ENCODE measurements at regions not wholly inside any gene's neighbourhood (a gene's known extent, or its start where the extent isn't known, plus 50 kb on each side); places are given as distances from the start of the nearest gene placed in this dataset.

DNA sequence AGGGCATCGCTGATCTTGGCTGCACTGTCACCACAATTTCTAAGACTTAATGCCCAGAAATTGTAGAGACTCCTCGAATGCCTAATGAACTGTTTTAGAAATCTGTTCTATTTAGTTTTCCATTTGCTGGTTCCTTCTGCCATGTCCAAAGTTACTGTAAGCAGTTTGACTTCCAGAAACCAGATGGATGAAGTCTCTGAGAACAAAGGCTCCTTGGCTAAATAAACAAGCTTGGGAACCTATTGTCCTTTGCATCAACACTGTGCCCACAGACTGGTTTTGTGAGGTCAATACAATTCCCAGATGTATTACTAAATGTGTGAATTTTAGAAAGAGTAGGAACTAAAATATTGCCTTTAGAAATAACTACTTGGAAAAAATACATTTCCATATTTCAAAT is 600.2 kb downstream of the NYAP2 start:
- Mint-ChIP-seq H3K27me3 (no peaks in the 10 kb centered on the region), H3K27ac (no peak overlapping the region), H3K4me3 (no peak overlapping the region), H3K36me3 (no peaks in the 10 kb centered on the region), H3K4me1 (no peaks in the 10 kb centered on the region), H3K9me3 (peaks cover 0 to 2% (median 0%) of the 10 kb centered on the region in 8 donors)
- Histone ChIP-seq H3K9me3 (ENCODE audit: control insufficient read depth in 1 of 2, low read length in 2 of 2) (no peaks in the 10 kb centered on the region), H3K27ac (ENCODE audit: low read depth, low read length) (no peak overlapping the region), H3K4me3 (ENCODE audit: low read length in 2 of 2) (no peak overlapping the region), H3K27me3 (ENCODE audit: insufficient read depth, low read length) (no peaks in the 10 kb centered on the region), H3K36me3 (ENCODE audit: insufficient read depth, low read length) (no peaks in the 10 kb centered on the region), H3K4me1 (ENCODE audit: insufficient read depth, low read length) (no peaks in the 10 kb centered on the region)
- POLR2A ChIA-PET (ENCODE audit: partially characterized antibody) = no interaction called here
- intact Hi-C loops (cut with micrococcal nuclease) = no loop called here
- CTCF ChIA-PET (ENCODE audit: partially characterized antibody) = no interaction called here
- DNase-seq = no peak

DNA sequence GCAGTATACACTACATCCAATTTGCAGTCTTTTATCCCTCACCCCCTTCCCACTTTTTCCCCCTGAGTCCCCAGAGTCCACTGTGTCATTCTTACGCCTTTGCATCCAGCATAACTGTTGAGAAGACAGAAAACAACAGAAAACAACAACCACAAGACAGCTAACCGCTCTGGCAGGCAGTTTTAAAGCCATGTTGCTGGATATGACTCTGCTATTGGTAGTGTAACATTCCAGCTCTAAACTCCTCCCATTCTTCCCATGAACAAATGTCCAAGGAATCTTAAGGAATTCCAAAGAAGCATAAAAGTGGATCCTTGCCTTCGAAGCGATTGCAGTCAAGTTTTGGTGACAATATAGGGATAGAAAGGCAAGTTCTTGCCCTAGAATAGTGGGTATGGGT is 599.1 kb downstream of the NYAP2 start:
- ChIA-PET CTCF (ENCODE audit: partially characterized antibody) (no interaction called here), POLR2A (ENCODE audit: partially characterized antibody) (no interaction called here)
- H3K27ac Mint-ChIP-seq = no peak overlapping the region
- no peaks in the 10 kb centered on the region for H3K27me3 ChIP-seq (ENCODE audit: insufficient read depth, low read length)
- no peak overlapping the region for H3K27ac ChIP-seq (ENCODE audit: low read depth, low read length)
- no peak for DNase-seq
- no peaks in the 10 kb centered on the region for H3K27me3 Mint-ChIP-seq
- H3K36me3 Mint-ChIP-seq = no peaks in the 10 kb centered on the region
- H3K4me3 Mint-ChIP-seq = no peak overlapping the region
- H3K9me3 ChIP-seq (ENCODE audit: control insufficient read depth in 1 of 2, low read length in 2 of 2) = no peaks in the 10 kb centered on the region
- H3K36me3 ChIP-seq (ENCODE audit: insufficient read depth, low read length) = no peaks in the 10 kb centered on the region
- H3K4me1 ChIP-seq (ENCODE audit: insufficient read depth, low read length) = no peaks in the 10 kb centered on the region
- H3K4me1 Mint-ChIP-seq = no peaks in the 10 kb centered on the region
- no peak overlapping the region for H3K4me3 ChIP-seq (ENCODE audit: low read length in 2 of 2)
- intact Hi-C loops (cut with micrococcal nuclease) = no loop called here
- H3K9me3 Mint-ChIP-seq = peaks cover 0 to 2% (median 0%) of the 10 kb centered on the region in 8 donors

- Mint-ChIP-seq H3K9me3 (peaks cover 0 to 2% (median 0%) of the 10 kb centered on the region in 8 donors), H3K4me3 (no peak overlapping the region), H3K4me1 (no peaks in the 10 kb centered on the region), H3K27me3 (no peaks in the 10 kb centered on the region), H3K27ac (no peak overlapping the region), H3K36me3 (no peaks in the 10 kb centered on the region)
- intact Hi-C loops (cut with micrococcal nuclease) = no loop called here
- H3K36me3 ChIP-seq (ENCODE audit: insufficient read depth, low read length) = no peaks in the 10 kb centered on the region
- no peaks in the 10 kb centered on the region for H3K9me3 ChIP-seq (ENCODE audit: control insufficient read depth in 1 of 2, low read length in 2 of 2)
- CTCF ChIA-PET (ENCODE audit: partially characterized antibody) = no interaction called here
- H3K4me3 ChIP-seq (ENCODE audit: low read length in 2 of 2) = no peak overlapping the region
- H3K27ac ChIP-seq (ENCODE audit: low read depth, low read length) = no peak overlapping the region
- POLR2A ChIA-PET (ENCODE audit: partially characterized antibody) = no interaction called here
- H3K27me3 ChIP-seq (ENCODE audit: insufficient read depth, low read length) = no peaks in the 10 kb centered on the region
- DNase-seq = no peak
- no peaks in the 10 kb centered on the region for H3K4me1 ChIP-seq (ENCODE audit: insufficient read depth, low read length)
These were observed 598.6 kb downstream of the NYAP2 start for GRCh38 chr2:225998116-225998515.

GRCh38 chr2:225996462-225996828 is 596.9 kb downstream of the NYAP2 start:
- ChIA-PET CTCF (ENCODE audit: partially characterized antibody) (no interaction called here), POLR2A (ENCODE audit: partially characterized antibody) (no interaction called here)
- Histone ChIP-seq H3K27ac (ENCODE audit: low read depth, low read length) (no peak overlapping the region), H3K27me3 (ENCODE audit: insufficient read depth, low read length) (no peaks in the 10 kb centered on the region), H3K4me1 (ENCODE audit: insufficient read depth, low read length) (no peaks in the 10 kb centered on the region), H3K36me3 (ENCODE audit: insufficient read depth, low read length) (no peaks in the 10 kb centered on the region), H3K9me3 (ENCODE audit: control insufficient read depth in 1 of 2, low read length in 2 of 2) (no peaks in the 10 kb centered on the region), H3K4me3 (ENCODE audit: low read length in 2 of 2) (no peak overlapping the region)
- no peak for DNase-seq
- intact Hi-C loops (cut with micrococcal nuclease) = no loop called here
- Mint-ChIP-seq H3K4me1 (no peaks in the 10 kb centered on the region), H3K27ac (no peak overlapping the region), H3K27me3 (peaks cover 0 to under 1% of the 10 kb centered on the region in 2 donors), H3K4me3 (no peak overlapping the region), H3K36me3 (no peaks in the 10 kb centered on the region), H3K9me3 (peaks cover 0 to 2% (median 0%) of the 10 kb centered on the region in 8 donors)

- H3K4me3 ChIP-seq (ENCODE audit: low read length in 2 of 2) = no peak overlapping the region
- H3K4me3 Mint-ChIP-seq = no peak overlapping the region
- no peaks in the 10 kb centered on the region for H3K36me3 Mint-ChIP-seq
- no peaks in the 10 kb centered on the region for H3K9me3 ChIP-seq (ENCODE audit: control insufficient read depth in 1 of 2, low read length in 2 of 2)
- no peaks in the 10 kb centered on the region for H3K36me3 ChIP-seq (ENCODE audit: insufficient read depth, low read length)
- peaks cover 0 to 2% (median 0%) of the 10 kb centered on the region in 8 donors for H3K9me3 Mint-ChIP-seq
- H3K27me3 Mint-ChIP-seq = peaks cover 0 to 2% of the 10 kb centered on the region in 2 donors
- intact Hi-C loops (cut with micrococcal nuclease) = no loop called here
- ChIA-PET POLR2A (ENCODE audit: partially characterized antibody) (no interaction called here), CTCF (ENCODE audit: partially characterized antibody) (no interaction called here)
- H3K27me3 ChIP-seq (ENCODE audit: insufficient read depth, low read length) = no peaks in the 10 kb centered on the region
- H3K27ac ChIP-seq (ENCODE audit: low read depth, low read length) = no peak overlapping the region
- no peak overlapping the region for H3K27ac Mint-ChIP-seq
- H3K4me1 Mint-ChIP-seq = no peaks in the 10 kb centered on the region
- DNase-seq = no peak
- H3K4me1 ChIP-seq (ENCODE audit: insufficient read depth, low read length) = no peaks in the 10 kb centered on the region
These were observed 596.4 kb downstream of the NYAP2 start for GRCh38 chr2:225995796-225996461.

GRCh38 chr2:225994748-225995405 is 595.4 kb downstream of the NYAP2 start:
- no peak overlapping the region for H3K4me3 ChIP-seq (ENCODE audit: low read length in 2 of 2)
- H3K27me3 ChIP-seq (ENCODE audit: insufficient read depth, low read length) = no peaks in the 10 kb centered on the region
- ChIA-PET POLR2A (ENCODE audit: partially characterized antibody) (no interaction called here), CTCF (ENCODE audit: partially characterized antibody) (interaction anchor here (1.0 kb wide), 1 partner anchor 15 kb away, joined by 4 read pairs; no protein-coding TSS in a partner anchor)
- no peak overlapping the region for H3K4me3 Mint-ChIP-seq
- no peak overlapping the region for H3K27ac Mint-ChIP-seq
- H3K4me1 Mint-ChIP-seq = no peaks in the 10 kb centered on the region
- no peaks in the 10 kb centered on the region for H3K9me3 ChIP-seq (ENCODE audit: control insufficient read depth in 1 of 2, low read length in 2 of 2)
- DNase-seq = no peak
- peaks cover 0 to 2% (median 0%) of the 10 kb centered on the region in 8 donors for H3K9me3 Mint-ChIP-seq
- H3K27ac ChIP-seq (ENCODE audit: low read depth, low read length) = no peak overlapping the region
- intact Hi-C loops (cut with micrococcal nuclease) = no loop called here
- H3K36me3 Mint-ChIP-seq = no peaks in the 10 kb centered on the region
- peaks cover 0 to 2% of the 10 kb centered on the region in 2 donors for H3K27me3 Mint-ChIP-seq
- no peaks in the 10 kb centered on the region for H3K36me3 ChIP-seq (ENCODE audit: insufficient read depth, low read length)
- H3K4me1 ChIP-seq (ENCODE audit: insufficient read depth, low read length) = no peaks in the 10 kb centered on the region

DNA sequence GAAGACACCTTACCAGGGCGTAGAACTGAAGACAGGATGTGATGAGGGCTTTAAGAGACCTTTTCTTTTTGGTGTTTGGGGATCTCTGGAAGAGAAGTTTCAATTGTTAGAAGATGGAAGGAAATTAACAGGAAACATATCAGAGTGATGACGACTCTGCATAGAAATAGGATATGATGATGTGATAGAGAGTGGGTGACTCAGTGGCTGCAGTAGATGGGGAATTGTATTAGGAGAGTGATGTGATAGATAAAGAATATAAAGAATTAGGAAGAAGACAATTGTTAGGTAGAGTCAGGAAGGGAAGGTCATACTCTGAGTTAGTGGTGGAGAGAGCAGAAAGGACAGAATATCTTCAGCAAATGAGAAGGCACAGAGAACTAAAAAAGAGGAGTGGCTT is 593.9 kb downstream of the NYAP2 start:
- no peaks in the 10 kb centered on the region for H3K36me3 Mint-ChIP-seq
- H3K9me3 Mint-ChIP-seq = peaks cover 0 to 3% (median 0%) of the 10 kb centered on the region in 8 donors
- POLR2A ChIA-PET (ENCODE audit: partially characterized antibody) = no interaction called here
- CTCF ChIA-PET (ENCODE audit: partially characterized antibody) = no interaction called here
- H3K9me3 ChIP-seq (ENCODE audit: control insufficient read depth in 1 of 2, low read length in 2 of 2) = no peaks in the 10 kb centered on the region
- peaks cover 0 to 2% of the 10 kb centered on the region in 2 donors for H3K27me3 Mint-ChIP-seq
- no peaks in the 10 kb centered on the region for H3K27me3 ChIP-seq (ENCODE audit: insufficient read depth, low read length)
- H3K4me1 ChIP-seq (ENCODE audit: insufficient read depth, low read length) = no peaks in the 10 kb centered on the region
- no peaks in the 10 kb centered on the region for H3K4me1 Mint-ChIP-seq
- H3K36me3 ChIP-seq (ENCODE audit: insufficient read depth, low read length) = no peaks in the 10 kb centered on the region
- H3K27ac ChIP-seq (ENCODE audit: low read depth, low read length) = no peak overlapping the region
- H3K4me3 Mint-ChIP-seq = no peak overlapping the region
- intact Hi-C loops (cut with micrococcal nuclease) = no loop called here
- no peak for DNase-seq
- H3K27ac Mint-ChIP-seq = no peak overlapping the region
- no peak overlapping the region for H3K4me3 ChIP-seq (ENCODE audit: low read length in 2 of 2)
